ENCODE measurements at regions not wholly inside any gene's neighbourhood (a gene's known extent, or its start where the extent isn't known, plus 50 kb on each side); places are given as distances from the start of the nearest gene placed in this dataset.

GRCh38 chr3:59663076-59663850 lies 613.4 kb upstream of the CFAP20DC start:
- no peaks in the 10 kb centered on the region for H3K27me3 ChIP-seq (ENCODE audit: insufficient read depth, low read length)
- H3K4me1 ChIP-seq (ENCODE audit: control insufficient read depth, insufficient read depth, low read length, unreplicated experiment): no peaks in the 10 kb centered on the region
- no peak overlapping the region for H3K4me3 ChIP-seq (ENCODE audit: low read depth, low read length)
- H3K36me3 ChIP-seq (ENCODE audit: insufficient read depth, low read length): no peaks in the 10 kb centered on the region
- H3K79me2 ChIP-seq (ENCODE audit: control insufficient read depth, insufficient read depth, low read length, unreplicated experiment): no peaks in the 10 kb centered on the region
- H2AFZ ChIP-seq (ENCODE audit: low read length, unreplicated experiment): no peak overlapping the region
- no peak overlapping the region for H3K27ac ChIP-seq (ENCODE audit: low read depth, low read length)

GRCh38 chr3:59660852-59661625 lies 611.2 kb upstream of the CFAP20DC start:
- Histone ChIP-seq H2AFZ (ENCODE audit: low read length, unreplicated experiment) (no peak overlapping the region), H3K79me2 (ENCODE audit: control insufficient read depth, insufficient read depth, low read length, unreplicated experiment) (no peaks in the 10 kb centered on the region), H3K36me3 (ENCODE audit: insufficient read depth, low read length) (no peaks in the 10 kb centered on the region), H3K27ac (ENCODE audit: low read depth, low read length) (no peak overlapping the region), H3K27me3 (ENCODE audit: insufficient read depth, low read length) (no peaks in the 10 kb centered on the region), H3K4me1 (ENCODE audit: control insufficient read depth, insufficient read depth, low read length, unreplicated experiment) (no peaks in the 10 kb centered on the region), H3K4me3 (ENCODE audit: low read depth, low read length) (no peak overlapping the region)

- no peak overlapping the region for H3K27ac ChIP-seq (ENCODE audit: low read depth, low read length)
- no peaks in the 10 kb centered on the region for H3K79me2 ChIP-seq (ENCODE audit: control insufficient read depth, insufficient read depth, low read length, unreplicated experiment)
- no peak overlapping the region for H3K4me3 ChIP-seq (ENCODE audit: low read depth, low read length)
- no peaks in the 10 kb centered on the region for H3K36me3 ChIP-seq (ENCODE audit: insufficient read depth, low read length)
- no peaks in the 10 kb centered on the region for H3K4me1 ChIP-seq (ENCODE audit: control insufficient read depth, insufficient read depth, low read length, unreplicated experiment)
- no peak overlapping the region for H2AFZ ChIP-seq (ENCODE audit: low read length, unreplicated experiment)
- no peaks in the 10 kb centered on the region for H3K27me3 ChIP-seq (ENCODE audit: insufficient read depth, low read length)
Measured at GRCh38 chr3:59660376-59660775, 610.6 kb upstream of the CFAP20DC start.

GRCh38 chr3:59659755-59660154 lies 609.9 kb upstream of the CFAP20DC start:
- Histone ChIP-seq H3K27ac (ENCODE audit: low read depth, low read length) (no peak overlapping the region), H3K36me3 (ENCODE audit: insufficient read depth, low read length) (no peaks in the 10 kb centered on the region), H3K27me3 (ENCODE audit: insufficient read depth, low read length) (no peaks in the 10 kb centered on the region), H3K4me1 (ENCODE audit: control insufficient read depth, insufficient read depth, low read length, unreplicated experiment) (no peaks in the 10 kb centered on the region), H3K79me2 (ENCODE audit: control insufficient read depth, insufficient read depth, low read length, unreplicated experiment) (no peaks in the 10 kb centered on the region), H3K4me3 (ENCODE audit: low read depth, low read length) (no peak overlapping the region), H2AFZ (ENCODE audit: low read length, unreplicated experiment) (no peak overlapping the region)

GRCh38 chr3:59658866-59659265 lies 609.0 kb upstream of the CFAP20DC start:
- Histone ChIP-seq H3K4me3 (ENCODE audit: low read depth, low read length) (no peak overlapping the region), H3K79me2 (ENCODE audit: control insufficient read depth, insufficient read depth, low read length, unreplicated experiment) (no peaks in the 10 kb centered on the region), H3K27ac (ENCODE audit: low read depth, low read length) (no peak overlapping the region), H2AFZ (ENCODE audit: low read length, unreplicated experiment) (no peak overlapping the region), H3K36me3 (ENCODE audit: insufficient read depth, low read length) (no peaks in the 10 kb centered on the region), H3K4me1 (ENCODE audit: control insufficient read depth, insufficient read depth, low read length, unreplicated experiment) (no peaks in the 10 kb centered on the region), H3K27me3 (ENCODE audit: insufficient read depth, low read length) (no peaks in the 10 kb centered on the region)

GRCh38 chr3:59658274-59658673 lies 608.4 kb upstream of the CFAP20DC start:
- H3K27ac ChIP-seq (ENCODE audit: low read depth, low read length): no peak overlapping the region
- no peaks in the 10 kb centered on the region for H3K79me2 ChIP-seq (ENCODE audit: control insufficient read depth, insufficient read depth, low read length, unreplicated experiment)
- H2AFZ ChIP-seq (ENCODE audit: low read length, unreplicated experiment): no peak overlapping the region

GRCh38 chr3:59655418-59656015 lies 605.7 kb upstream of the CFAP20DC start:
- Histone ChIP-seq H3K27me3 (ENCODE audit: insufficient read depth, low read length) (no peaks in the 10 kb centered on the region), H3K4me1 (ENCODE audit: control insufficient read depth, insufficient read depth, low read length, unreplicated experiment) (no peaks in the 10 kb centered on the region), H3K79me2 (ENCODE audit: control insufficient read depth, insufficient read depth, low read length, unreplicated experiment) (no peaks in the 10 kb centered on the region), H3K27ac (ENCODE audit: low read depth, low read length) (no peak overlapping the region), H3K4me3 (ENCODE audit: low read depth, low read length) (no peak overlapping the region), H3K36me3 (ENCODE audit: insufficient read depth, low read length) (no peaks in the 10 kb centered on the region), H2AFZ (ENCODE audit: low read length, unreplicated experiment) (no peak overlapping the region)

More at GRCh38 chr3:59658274-59658673, 608.4 kb upstream of the CFAP20DC start:
- Histone ChIP-seq H3K4me1 (ENCODE audit: control insufficient read depth, insufficient read depth, low read length, unreplicated experiment) (no peaks in the 10 kb centered on the region), H3K36me3 (ENCODE audit: insufficient read depth, low read length) (no peaks in the 10 kb centered on the region), H3K4me3 (ENCODE audit: low read depth, low read length) (no peak overlapping the region), H3K27me3 (ENCODE audit: insufficient read depth, low read length) (no peaks in the 10 kb centered on the region)

- Histone ChIP-seq H3K4me3 (ENCODE audit: low read depth, low read length) (no peak overlapping the region), H3K79me2 (ENCODE audit: control insufficient read depth, insufficient read depth, low read length, unreplicated experiment) (no peaks in the 10 kb centered on the region), H3K36me3 (ENCODE audit: insufficient read depth, low read length) (no peaks in the 10 kb centered on the region), H3K27ac (ENCODE audit: low read depth, low read length) (no peak overlapping the region), H3K4me1 (ENCODE audit: control insufficient read depth, insufficient read depth, low read length, unreplicated experiment) (no peaks in the 10 kb centered on the region), H3K27me3 (ENCODE audit: insufficient read depth, low read length) (no peaks in the 10 kb centered on the region), H2AFZ (ENCODE audit: low read length, unreplicated experiment) (no peak overlapping the region)
Measured at GRCh38 chr3:59654480-59655417, 604.9 kb upstream of the CFAP20DC start.

GRCh38 chr3:59654123-59654479 lies 604.3 kb upstream of the CFAP20DC start:
- H3K79me2 ChIP-seq (ENCODE audit: control insufficient read depth, insufficient read depth, low read length, unreplicated experiment): no peaks in the 10 kb centered on the region

GRCh38 chr3:59653405-59654122 lies 603.7 kb upstream of the CFAP20DC start:
- Histone ChIP-seq H3K4me1 (ENCODE audit: control insufficient read depth, insufficient read depth, low read length, unreplicated experiment) (no peaks in the 10 kb centered on the region), H3K4me3 (ENCODE audit: low read depth, low read length) (no peak overlapping the region), H3K36me3 (ENCODE audit: insufficient read depth, low read length) (no peaks in the 10 kb centered on the region), H2AFZ (ENCODE audit: low read length, unreplicated experiment) (no peak overlapping the region), H3K27me3 (ENCODE audit: insufficient read depth, low read length) (no peaks in the 10 kb centered on the region), H3K27ac (ENCODE audit: low read depth, low read length) (no peak overlapping the region), H3K79me2 (ENCODE audit: control insufficient read depth, insufficient read depth, low read length, unreplicated experiment) (no peaks in the 10 kb centered on the region)

More at GRCh38 chr3:59654123-59654479, 604.3 kb upstream of the CFAP20DC start:
- Histone ChIP-seq H3K36me3 (ENCODE audit: insufficient read depth, low read length) (no peaks in the 10 kb centered on the region), H3K27me3 (ENCODE audit: insufficient read depth, low read length) (no peaks in the 10 kb centered on the region), H3K4me1 (ENCODE audit: control insufficient read depth, insufficient read depth, low read length, unreplicated experiment) (no peaks in the 10 kb centered on the region), H2AFZ (ENCODE audit: low read length, unreplicated experiment) (no peak overlapping the region), H3K4me3 (ENCODE audit: low read depth, low read length) (no peak overlapping the region), H3K27ac (ENCODE audit: low read depth, low read length) (no peak overlapping the region)
